ENCODE measurements at regions not wholly inside any gene's neighbourhood (a gene's known extent, or its start where the extent isn't known, plus 50 kb on each side); places are given as distances from the start of the nearest gene placed in this dataset.

DNA sequence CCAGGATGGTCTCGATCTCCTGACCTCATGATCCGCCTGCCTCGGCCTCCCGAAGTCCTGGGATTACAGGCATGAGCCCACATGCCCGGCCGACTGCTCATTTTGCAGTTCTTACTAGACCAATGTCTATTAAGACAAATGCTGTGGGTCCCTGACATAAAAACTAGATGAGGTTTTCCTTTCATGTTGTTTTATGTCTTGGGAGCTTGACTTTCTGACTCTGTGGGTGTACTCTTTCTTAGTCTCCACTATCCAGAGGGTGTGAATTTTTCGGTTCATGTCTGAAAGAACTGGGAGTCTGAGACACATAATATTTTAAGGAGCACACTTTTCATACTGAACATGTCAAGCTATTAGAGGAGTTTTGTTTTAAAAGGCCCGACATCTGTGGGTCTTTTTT, 744.9 kb upstream of the B3GALT2 start:
- intact Hi-C loops (cut with micrococcal nuclease; ENCODE audit: unreplicated experiment) = no loop called here
- ChIA-PET CTCF (ENCODE audit: unreplicated experiment) (no interaction called here), POLR2A (interaction anchor here (0.6 to 1.4 kb wide), 3 partner anchors 9 to 295 kb away, joined by 3 to 4 read pairs (median 4); no protein-coding TSS in a partner anchor)
- Histone ChIP-seq H3K9me2 (ENCODE audit: insufficient read depth, low read length) (no peaks in the 10 kb centered on the region), H4K20me1 (ENCODE audit: insufficient read depth, low read length) (no peaks in the 10 kb centered on the region), H3K36me3 (ENCODE audit: insufficient read depth, low read length) (no peaks in the 10 kb centered on the region), H3K27ac (ENCODE audit: low read depth, low read length, poor library complexity, severe bottlenecking) (no peak overlapping the region), H2AFZ (ENCODE audit: low read length) (no peak overlapping the region), H3K4me2 (ENCODE audit: low read length) (no peak overlapping the region), H3K4me3 (ENCODE audit: low read depth, low read length, poor library complexity, severe bottlenecking) (no peak overlapping the region), H3K9me3 (ENCODE audit: low read length) (0 out of 2 replicates have a peak, but pooled peaks cover 5% of the 10 kb centered on the region), H3K79me2 (ENCODE audit: insufficient read depth, low read depth, low read length) (no peaks in the 10 kb centered on the region), H3K4me1 (ENCODE audit: insufficient read depth, low read length, poor library complexity, severe bottlenecking) (no peaks in the 10 kb centered on the region)
- no peak for TF ChIP-seq EZH2phosphoT487 (IDR thresholded peaks at IDR 0.05; ENCODE audit: borderline replicate concordance, low read depth, low read length)
- TF ChIP-seq, protein P1, sequence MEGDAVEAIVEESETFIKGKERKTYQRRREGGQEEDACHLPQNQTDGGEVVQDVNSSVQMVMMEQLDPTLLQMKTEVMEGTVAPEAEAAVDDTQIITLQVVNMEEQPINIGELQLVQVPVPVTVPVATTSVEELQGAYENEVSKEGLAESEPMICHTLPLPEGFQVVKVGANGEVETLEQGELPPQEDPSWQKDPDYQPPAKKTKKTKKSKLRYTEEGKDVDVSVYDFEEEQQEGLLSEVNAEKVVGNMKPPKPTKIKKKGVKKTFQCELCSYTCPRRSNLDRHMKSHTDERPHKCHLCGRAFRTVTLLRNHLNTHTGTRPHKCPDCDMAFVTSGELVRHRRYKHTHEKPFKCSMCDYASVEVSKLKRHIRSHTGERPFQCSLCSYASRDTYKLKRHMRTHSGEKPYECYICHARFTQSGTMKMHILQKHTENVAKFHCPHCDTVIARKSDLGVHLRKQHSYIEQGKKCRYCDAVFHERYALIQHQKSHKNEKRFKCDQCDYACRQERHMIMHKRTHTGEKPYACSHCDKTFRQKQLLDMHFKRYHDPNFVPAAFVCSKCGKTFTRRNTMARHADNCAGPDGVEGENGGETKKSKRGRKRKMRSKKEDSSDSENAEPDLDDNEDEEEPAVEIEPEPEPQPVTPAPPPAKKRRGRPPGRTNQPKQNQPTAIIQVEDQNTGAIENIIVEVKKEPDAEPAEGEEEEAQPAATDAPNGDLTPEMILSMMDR (conservative IDR thresholded peaks at IDR 0.05; ENCODE audit: low read length) = no peak
- no peak for DNase-seq (ENCODE audit: low spot score)
- BruUV-seq (replicated peaks) = no TSS peak

DNA sequence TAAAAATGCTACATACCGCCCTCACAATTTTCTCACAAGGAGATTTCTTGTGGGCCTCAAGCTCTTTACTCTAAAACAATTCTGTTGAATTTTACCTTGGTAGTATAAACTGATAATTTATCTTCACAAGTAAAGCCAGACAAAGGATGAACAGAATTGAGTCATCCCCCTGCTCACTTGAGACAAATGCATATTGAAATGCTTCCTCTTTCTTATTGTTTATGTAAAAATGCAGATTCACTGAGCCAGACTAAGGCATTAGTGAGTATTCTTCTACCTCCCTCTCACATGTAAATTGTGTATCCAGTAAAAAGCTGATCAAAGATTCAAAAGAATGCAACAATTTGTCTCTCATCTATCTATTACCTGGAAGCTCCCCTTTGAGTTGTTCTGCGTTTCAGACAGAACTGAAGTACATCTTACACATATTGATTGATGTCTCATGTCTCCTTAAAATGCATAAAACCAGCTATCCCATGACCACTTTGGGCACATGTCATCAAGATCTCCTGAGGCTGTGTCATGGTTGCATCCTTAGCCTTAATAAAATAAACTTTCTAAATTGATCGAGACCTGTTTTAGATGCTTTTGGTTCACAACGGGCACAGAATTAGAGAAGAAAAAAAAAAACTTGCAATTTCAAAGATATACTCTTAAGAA, 743.1 kb upstream of the B3GALT2 start:
- no peak overlapping the region for H3K4me3 ChIP-seq (ENCODE audit: low read depth, low read length, poor library complexity, severe bottlenecking)
- H3K36me3 ChIP-seq (ENCODE audit: insufficient read depth, low read length) = no peaks in the 10 kb centered on the region
- DNase-seq (ENCODE audit: low spot score) = no peak
- H2AFZ ChIP-seq (ENCODE audit: low read length) = no peak overlapping the region
- intact Hi-C loops (cut with micrococcal nuclease; ENCODE audit: unreplicated experiment) = no loop called here
- H3K9me2 ChIP-seq (ENCODE audit: insufficient read depth, low read length) = no peaks in the 10 kb centered on the region
- no TSS peak for BruUV-seq (replicated peaks)
- H4K20me1 ChIP-seq (ENCODE audit: insufficient read depth, low read length) = no peaks in the 10 kb centered on the region
- H3K4me1 ChIP-seq (ENCODE audit: insufficient read depth, low read length, poor library complexity, severe bottlenecking) = no peaks in the 10 kb centered on the region
- CTCF ChIA-PET (ENCODE audit: unreplicated experiment) = interaction anchor here (0.6 kb wide), 1 partner anchor 10 kb away, joined by 10 read pairs; no protein-coding TSS in a partner anchor
- no peak overlapping the region for H3K4me2 ChIP-seq (ENCODE audit: low read length)
- 0 out of 2 replicates have a peak, but pooled peaks cover 5% of the 10 kb centered on the region for H3K9me3 ChIP-seq (ENCODE audit: low read length)
- H3K27ac ChIP-seq (ENCODE audit: low read depth, low read length, poor library complexity, severe bottlenecking) = no peak overlapping the region
- POLR2A ChIA-PET = interaction anchor here (0.6 kb wide), 2 partner anchors 14 to 39 kb away, joined by 3 to 8 read pairs; no protein-coding TSS in a partner anchor
- no peaks in the 10 kb centered on the region for H3K79me2 ChIP-seq (ENCODE audit: insufficient read depth, low read depth, low read length)
- TF ChIP-seq, protein P1 (conservative IDR thresholded peaks at IDR 0.05; ENCODE audit: low read length) = no peak
- TF ChIP-seq EZH2phosphoT487 (IDR thresholded peaks at IDR 0.05; ENCODE audit: borderline replicate concordance, low read depth, low read length) = no peak

DNA sequence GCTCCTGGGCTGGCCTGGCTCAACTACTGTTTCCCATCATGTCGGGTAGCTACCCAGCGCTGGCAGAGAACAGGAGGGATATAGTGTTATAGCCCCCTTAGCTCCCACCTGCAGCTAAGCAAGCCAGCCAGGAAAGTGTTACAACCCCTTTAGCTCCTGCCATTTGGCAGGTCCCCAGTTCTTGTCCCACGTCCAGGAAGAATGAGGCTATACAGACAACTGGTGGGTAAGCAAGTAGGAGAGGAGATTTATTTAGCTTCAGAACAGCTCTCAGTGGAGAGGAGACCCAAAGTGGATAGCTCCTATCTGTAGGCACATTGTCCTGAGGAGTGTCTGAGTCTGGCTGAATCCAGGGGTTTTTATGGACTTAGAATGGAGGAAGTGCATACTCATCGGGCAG, 741.1 kb upstream of the B3GALT2 start:
- Histone ChIP-seq H3K79me2 (ENCODE audit: insufficient read depth, low read depth, low read length) (no peaks in the 10 kb centered on the region), H4K20me1 (ENCODE audit: insufficient read depth, low read length) (no peaks in the 10 kb centered on the region), H3K4me1 (ENCODE audit: insufficient read depth, low read length, poor library complexity, severe bottlenecking) (no peaks in the 10 kb centered on the region), H3K4me3 (ENCODE audit: low read depth, low read length, poor library complexity, severe bottlenecking) (no peak overlapping the region), H3K4me2 (ENCODE audit: low read length) (no peak overlapping the region), H3K27ac (ENCODE audit: low read depth, low read length, poor library complexity, severe bottlenecking) (no peak overlapping the region), H2AFZ (ENCODE audit: low read length) (no peak overlapping the region), H3K9me2 (ENCODE audit: insufficient read depth, low read length) (no peaks in the 10 kb centered on the region), H3K36me3 (ENCODE audit: insufficient read depth, low read length) (no peaks in the 10 kb centered on the region), H3K9me3 (ENCODE audit: low read length) (0 out of 2 replicates have a peak, but pooled peaks cover 5% of the 10 kb centered on the region)
- no TSS peak for BruUV-seq (replicated peaks)
- ChIA-PET CTCF (ENCODE audit: unreplicated experiment) (no interaction called here), POLR2A (no interaction called here)
- intact Hi-C loops (cut with micrococcal nuclease; ENCODE audit: unreplicated experiment) = no loop called here
- TF ChIP-seq, protein P1 (conservative IDR thresholded peaks at IDR 0.05; ENCODE audit: low read length) = no peak
- TF ChIP-seq EZH2phosphoT487 (IDR thresholded peaks at IDR 0.05; ENCODE audit: borderline replicate concordance, low read depth, low read length) = no peak
- peak; percentile 4 for DNase-seq (ENCODE audit: low spot score)
